ENCODE measurements at regions not wholly inside any gene's neighbourhood (a gene's known extent, or its start where the extent isn't known, plus 50 kb on each side); places are given as distances from the start of the nearest gene placed in this dataset.

GRCh38 chr12:43222796-43223195 lies 329.2 kb downstream of the ADAMTS20 start:
- no peak overlapping the region for H3K4me3 ChIP-seq (replicated peaks in 1 of 3)
- no peaks in the 10 kb centered on the region for H3K27me3 ChIP-seq
- no peaks in the 10 kb centered on the region for H3K36me3 ChIP-seq
- H3K27ac ChIP-seq = no peak overlapping the region
- intact Hi-C loops (cut with DNase I) = no loop called here
- WGBS, 2 donors = 76 to 79% methylated on average over 3 of the region's 3 CpGs
- TF ChIP-seq, protein P1, sequence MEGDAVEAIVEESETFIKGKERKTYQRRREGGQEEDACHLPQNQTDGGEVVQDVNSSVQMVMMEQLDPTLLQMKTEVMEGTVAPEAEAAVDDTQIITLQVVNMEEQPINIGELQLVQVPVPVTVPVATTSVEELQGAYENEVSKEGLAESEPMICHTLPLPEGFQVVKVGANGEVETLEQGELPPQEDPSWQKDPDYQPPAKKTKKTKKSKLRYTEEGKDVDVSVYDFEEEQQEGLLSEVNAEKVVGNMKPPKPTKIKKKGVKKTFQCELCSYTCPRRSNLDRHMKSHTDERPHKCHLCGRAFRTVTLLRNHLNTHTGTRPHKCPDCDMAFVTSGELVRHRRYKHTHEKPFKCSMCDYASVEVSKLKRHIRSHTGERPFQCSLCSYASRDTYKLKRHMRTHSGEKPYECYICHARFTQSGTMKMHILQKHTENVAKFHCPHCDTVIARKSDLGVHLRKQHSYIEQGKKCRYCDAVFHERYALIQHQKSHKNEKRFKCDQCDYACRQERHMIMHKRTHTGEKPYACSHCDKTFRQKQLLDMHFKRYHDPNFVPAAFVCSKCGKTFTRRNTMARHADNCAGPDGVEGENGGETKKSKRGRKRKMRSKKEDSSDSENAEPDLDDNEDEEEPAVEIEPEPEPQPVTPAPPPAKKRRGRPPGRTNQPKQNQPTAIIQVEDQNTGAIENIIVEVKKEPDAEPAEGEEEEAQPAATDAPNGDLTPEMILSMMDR (IDR thresholded peaks at IDR 0.05) = no peak
- TF ChIP-seq POLR2A (IDR thresholded peaks at IDR 0.05) = no peak
- H3K4me1 ChIP-seq = no peaks in the 10 kb centered on the region
- H3K9me3 ChIP-seq = no peaks in the 10 kb centered on the region
- DNase-seq = no peak

- intact Hi-C loops (cut with DNase I) = no loop called here
- H3K27ac ChIP-seq = no peak overlapping the region
- no peak for TF ChIP-seq POLR2A (IDR thresholded peaks at IDR 0.05)
- TF ChIP-seq, protein P1 (IDR thresholded peaks at IDR 0.05) = no peak
- no peaks in the 10 kb centered on the region for H3K9me3 ChIP-seq
- H3K27me3 ChIP-seq = no peaks in the 10 kb centered on the region
- H3K4me3 ChIP-seq (replicated peaks in 1 of 3) = no peak overlapping the region
- no peaks in the 10 kb centered on the region for H3K4me1 ChIP-seq
- no peaks in the 10 kb centered on the region for H3K36me3 ChIP-seq
- WGBS, 2 donors = 81 to 90% methylated on average over 4 of the region's 4 CpGs
- no peak for DNase-seq
Measured at GRCh38 chr12:43221216-43221615, 330.8 kb downstream of the ADAMTS20 start.

- no peaks in the 10 kb centered on the region for H3K36me3 ChIP-seq
- 96 to 100% methylated on average over 1 of the region's 1 CpG for WGBS, 2 donors
- H3K4me1 ChIP-seq = no peaks in the 10 kb centered on the region
- intact Hi-C loops (cut with DNase I) = no loop called here
- TF ChIP-seq POLR2A (IDR thresholded peaks at IDR 0.05) = no peak
- TF ChIP-seq, protein P1 (IDR thresholded peaks at IDR 0.05) = no peak
- no peaks in the 10 kb centered on the region for H3K9me3 ChIP-seq
- H3K4me3 ChIP-seq (replicated peaks in 1 of 3) = no peak overlapping the region
- no peaks in the 10 kb centered on the region for H3K27me3 ChIP-seq
- H3K27ac ChIP-seq = no peak overlapping the region
- no peak for DNase-seq
Measured at GRCh38 chr12:43216490-43216889, 335.5 kb downstream of the ADAMTS20 start.

- no peak overlapping the region for H3K4me3 ChIP-seq (replicated peaks in 1 of 3)
- no peaks in the 10 kb centered on the region for H3K27me3 ChIP-seq
- peaks cover 0 to 7% of the 10 kb centered on the region in 2 donors for H3K4me1 ChIP-seq
- H3K9me3 ChIP-seq = no peaks in the 10 kb centered on the region
- 90 to 92% methylated on average over 5 of the region's 5 CpGs for WGBS, 2 donors
- intact Hi-C loops (cut with DNase I) = no loop called here
- no peak overlapping the region for H3K27ac ChIP-seq
- no peak for DNase-seq
- no peaks in the 10 kb centered on the region for H3K36me3 ChIP-seq
- TF ChIP-seq, protein P1 (IDR thresholded peaks at IDR 0.05) = no peak
Measured at GRCh38 chr12:43214166-43214565, 337.8 kb downstream of the ADAMTS20 start.

DNA sequence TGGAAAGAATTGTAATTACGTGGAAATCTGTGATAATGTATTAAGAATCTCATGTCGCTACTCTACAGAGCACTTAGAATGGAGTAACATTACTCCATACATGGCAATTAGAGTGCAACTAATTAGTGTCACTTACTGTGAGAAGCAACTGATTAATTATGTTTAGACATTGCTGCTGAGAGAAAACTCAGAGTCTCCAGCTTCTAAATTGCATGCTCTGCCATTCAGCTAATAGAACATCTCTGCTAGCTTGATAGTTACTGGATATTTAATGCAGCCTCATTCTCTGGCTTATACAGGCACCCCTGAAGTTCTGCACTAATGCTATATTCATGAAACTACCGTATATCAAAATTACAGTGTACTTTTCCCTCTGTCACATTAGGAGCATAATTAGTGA lies 338.4 kb downstream of the ADAMTS20 start:
- no peaks in the 10 kb centered on the region for H3K9me3 ChIP-seq
- no peaks in the 10 kb centered on the region for H3K36me3 ChIP-seq
- H3K4me1 ChIP-seq = peaks cover 4 to 12% of the 10 kb centered on the region in 2 donors
- no peak for DNase-seq
- H3K27me3 ChIP-seq = no peaks in the 10 kb centered on the region
- WGBS, 2 donors = 89 to 93% methylated on average over 3 of the region's 3 CpGs
- no peak overlapping the region for H3K4me3 ChIP-seq (replicated peaks in 1 of 3)
- TF ChIP-seq, protein P1 (IDR thresholded peaks at IDR 0.05) = no peak
- no peak for TF ChIP-seq POLR2A (IDR thresholded peaks at IDR 0.05)
- intact Hi-C loops (cut with DNase I) = no loop called here
- no peak overlapping the region for H3K27ac ChIP-seq
